H9 (cell line): ENCODE measurements at regions not wholly inside any gene's neighbourhood (a gene's known extent, or its start where the extent isn't known, plus 50 kb on each side); places are given as distances from the start of the nearest gene placed in this dataset.

Experiments used
- DNase-seq: peaks from one replicate; pipeline ENCODE4 v3.0.0-alpha.2; 2017
- H2AFZ ChIP-seq: one replicate; pipeline ENCODE4 v1.6.1; 2013; ENCODE audit warnings: mild to moderate bottlenecking, low read length, control low read depth, moderate library complexity
- H2AK5ac ChIP-seq: 2 replicates; pipeline ENCODE4 v1.6.1; 2013; ENCODE audit warnings: low read length, control low read depth, mixed read lengths; ENCODE audit not compliant: insufficient read length
- H2BK120ac ChIP-seq: one replicate; pipeline ENCODE4 v1.6.1; 2013; ENCODE audit warnings: low read depth, mild to moderate bottlenecking, low read length, control low read depth, inconsistent platforms; ENCODE audit not compliant: poor library complexity, severe bottlenecking
- H2BK12ac ChIP-seq: 2 replicates; pipeline ENCODE4 v1.6.1; 2013; ENCODE audit warnings: low read length, control low read depth, mixed read lengths, low read depth; ENCODE audit not compliant: insufficient read length
- H2BK15ac ChIP-seq: 2 replicates; pipeline ENCODE4 v1.6.1; 2013; ENCODE audit warnings: low read depth, low read length, control low read depth
- H2BK20ac ChIP-seq: one replicate; pipeline ENCODE4 v1.6.1; 2013; ENCODE audit warnings: low read depth, mild to moderate bottlenecking, low read length, control low read depth, inconsistent platforms; ENCODE audit not compliant: poor library complexity, severe bottlenecking
- H2BK5ac ChIP-seq: 2 replicates; pipeline ENCODE4 v1.6.1; 2013; ENCODE audit warnings: low read length, control low read depth, mixed read lengths; ENCODE audit not compliant: insufficient read length
- H3K14ac ChIP-seq: 2 replicates; pipeline ENCODE4 v1.6.1; 2013; ENCODE audit warnings: low read length, control low read depth; ENCODE audit not compliant: insufficient read depth
- H3K18ac ChIP-seq: 2 replicates; pipeline ENCODE4 v1.6.1; 2013; ENCODE audit warnings: low read depth, mild to moderate bottlenecking, mixed read lengths, low read length, control low read depth; ENCODE audit not compliant: insufficient read length
- H3K23ac ChIP-seq: 2 replicates; pipeline ENCODE4 v1.6.1; 2013; ENCODE audit warnings: low read length, control low read depth, mixed read lengths, low read depth; ENCODE audit not compliant: insufficient read length
- H3K23me2 ChIP-seq: 2 replicates; pipeline ENCODE4 v1.6.1; 2013; ENCODE audit warnings: low read depth, mild to moderate bottlenecking, mixed read lengths, low read length, control low read depth; ENCODE audit not compliant: insufficient read length, poor library complexity, severe bottlenecking
- H3K27ac ChIP-seq: 2 replicates; pipeline ENCODE4 v1.5.1; 2013; ENCODE audit warnings: low read length, control low read depth, mixed read lengths, low read depth; ENCODE audit not compliant: insufficient read length
- H3K27me3 ChIP-seq: 2 replicates; pipeline ENCODE4 v1.6.1; 2013; ENCODE audit warnings: low read length, control low read depth, inconsistent platforms; ENCODE audit not compliant: insufficient read depth
- H3K4ac ChIP-seq: 2 replicates; pipeline ENCODE4 v1.6.1; 2013; ENCODE audit warnings: low read depth, mild to moderate bottlenecking, control low read depth, inconsistent platforms, low read length, moderate library complexity
- H3K4me1 ChIP-seq: 2 replicates; pipeline ENCODE4 v1.6.1; 2013; ENCODE audit warnings: low read length, control low read depth, inconsistent platforms; ENCODE audit not compliant: insufficient read depth
- H3K4me2 ChIP-seq: 2 replicates; pipeline ENCODE4 v1.6.1; 2013; ENCODE audit warnings: low read length, control low read depth, mixed read lengths; ENCODE audit not compliant: insufficient read length, insufficient read depth
- H3K56ac ChIP-seq: 2 replicates; pipeline ENCODE4 v1.6.1; 2013; ENCODE audit warnings: low read depth, mild to moderate bottlenecking, mixed read lengths, low read length, control low read depth; ENCODE audit not compliant: insufficient read length
- H3K79me1 ChIP-seq: 2 replicates; pipeline ENCODE4 v1.6.1; 2013; ENCODE audit warnings: low read depth, mild to moderate bottlenecking, moderate library complexity, low read length, control low read depth, inconsistent platforms; ENCODE audit not compliant: insufficient read depth, poor library complexity, severe bottlenecking
- H3K79me2 ChIP-seq: 2 replicates; pipeline ENCODE4 v1.6.1; 2013; ENCODE audit warnings: low read length, control low read depth, inconsistent platforms; ENCODE audit not compliant: insufficient read depth
- H3K9ac ChIP-seq: 2 replicates; pipeline ENCODE4 v1.6.1; 2013; ENCODE audit warnings: low read length, control low read depth, mixed read lengths; ENCODE audit not compliant: insufficient read length; ENCODE audit errors: extremely low read depth
- H3K9me3 ChIP-seq: one replicate; pipeline ENCODE4 v1.6.1; 2013; ENCODE audit warnings: low read depth, low read length, inconsistent platforms; ENCODE audit not compliant: control insufficient read depth
- H3T11ph ChIP-seq: one replicate; pipeline ENCODE4 v1.6.1; 2013; ENCODE audit warnings: mild to moderate bottlenecking, low read length, control low read depth, inconsistent platforms
- H4K20me1 ChIP-seq: one replicate; pipeline ENCODE4 v1.6.1; 2013; ENCODE audit not compliant: control insufficient read depth, insufficient read length, insufficient read depth
- H4K5ac ChIP-seq: 2 replicates; pipeline ENCODE4 v1.6.1; 2013; ENCODE audit warnings: low read depth, mild to moderate bottlenecking, mixed read lengths, low read length, control low read depth; ENCODE audit not compliant: insufficient read length
- H4K8ac ChIP-seq: replicated peaks from 2 replicates; pipeline ENCODE4 v1.6.1; 2013; ENCODE audit warnings: low read length, control low read depth, mixed read lengths, low read depth; ENCODE audit not compliant: insufficient read length
- H4K91ac ChIP-seq: 2 replicates; pipeline ENCODE4 v1.6.1; 2013; ENCODE audit warnings: low read depth, mild to moderate bottlenecking, moderate library complexity, mixed read lengths, low read length, control low read depth; ENCODE audit not compliant: insufficient read length
- H3K27ac Mint-ChIP-seq, 3 experiments: 2 replicates in 2 of 3; 3 replicates in 1 of 3; pipeline ENCODE4 v1.8.0; 2020 to 2021; ENCODE audit warnings: mixed read lengths in 3 of 3, mild to moderate bottlenecking in 1 of 3, moderate library complexity in 1 of 3
- H3K27me3 Mint-ChIP-seq: 2 replicates; pipeline ENCODE4 v1.8.0; 2021; ENCODE audit warnings: low read depth, mild to moderate bottlenecking, moderate library complexity, mixed read lengths
- H3K36me3 Mint-ChIP-seq, 3 experiments: 2 replicates in 2 of 3; 3 replicates in 1 of 3; pipeline ENCODE4 v1.8.0; 2020 to 2021; ENCODE audit warnings: low read depth in 3 of 3, mixed read lengths in 3 of 3; ENCODE audit not compliant: insufficient read depth in 1 of 3
- H3K4me1 Mint-ChIP-seq, 2 experiments: 2 replicates each; pipeline ENCODE4 v1.8.0; 2020; ENCODE audit warnings: mixed read lengths in 2 of 2
- H3K4me3 Mint-ChIP-seq, 2 experiments: 2 replicates in 1 of 2; 3 replicates in 1 of 2; pipeline ENCODE4 v1.8.0; 2020 to 2021; ENCODE audit warnings: mild to moderate bottlenecking in 2 of 2, mixed read lengths in 2 of 2, moderate library complexity in 1 of 2
- H3K9me3 Mint-ChIP-seq, 2 experiments: 2 replicates in 1 of 2; 3 replicates in 1 of 2; pipeline ENCODE4 v1.8.0; 2020; ENCODE audit warnings: mild to moderate bottlenecking in 2 of 2, mixed read lengths in 2 of 2, moderate library complexity in 1 of 2
- WGBS: extraction: QIAGEN DNeasy Blood & Tissue Kit; methylation state at CpG from one replicate; pipeline ENCODE4 v1.1.7; 2013; ENCODE audit warnings: missing lambda C conversion rate, low lambda C conversion rate, mixed read lengths; ENCODE audit not compliant: insufficient read length; ENCODE audit errors: extremely low coverage; 5-methylcytosine and 5-hydroxymethylcytosine counted together
- TF ChIP-seq, protein P1 (sequence below): fragments of 200-600 bp; sonication (generic); conservative IDR thresholded peaks from 3 replicates; pipeline ENCODE4 v1.8.0; 2021; ENCODE audit warnings: antibody characterized with exemption, mild to moderate bottlenecking

DNA sequence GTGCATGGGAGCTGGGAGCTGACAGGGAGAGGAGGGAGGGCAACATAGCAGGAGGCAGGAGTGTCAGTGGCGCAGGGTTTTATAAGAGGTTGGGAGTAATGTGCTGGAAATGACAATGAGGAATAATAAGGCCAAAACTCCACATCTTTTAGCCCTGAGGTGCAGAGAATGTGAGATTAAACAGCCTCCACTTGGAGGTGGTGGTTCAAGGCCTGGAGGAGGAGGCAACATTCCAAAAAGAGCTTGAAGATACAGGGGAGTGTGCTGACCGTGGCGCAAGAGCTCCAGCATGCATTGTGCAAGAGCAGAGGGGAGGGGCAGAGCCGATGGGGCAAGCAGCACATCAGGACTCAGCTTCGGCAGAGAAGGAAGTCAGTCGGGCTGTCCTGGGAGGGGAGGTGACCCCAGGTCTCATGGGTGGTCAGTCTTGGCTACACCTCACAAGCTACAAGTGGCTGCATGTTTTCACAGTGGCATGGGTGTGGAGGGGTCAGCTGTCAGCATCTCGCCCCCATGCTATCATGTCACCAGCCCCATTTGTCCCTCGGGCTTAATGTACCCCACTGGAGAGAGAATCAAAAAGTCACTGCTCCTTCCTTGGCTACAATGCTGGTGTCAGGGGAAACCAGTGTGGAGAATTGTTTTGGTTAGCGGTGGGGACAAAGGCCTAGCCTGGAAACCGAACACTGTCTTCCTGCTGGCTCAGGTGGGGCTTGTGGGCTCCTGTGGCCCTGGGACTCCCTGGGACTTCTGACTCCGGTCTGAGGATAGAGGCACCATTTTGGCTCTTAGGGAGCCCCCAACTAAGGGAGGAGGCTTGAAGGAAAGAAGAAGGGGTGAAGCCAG is 208.0 kb downstream of the ZFP36L2 start:
- Histone ChIP-seq H3K56ac (no peak overlapping the region), H3K27ac (no peak overlapping the region), H2BK12ac (no peak overlapping the region), H3K9ac (no peak overlapping the region), H3K23ac (no peak overlapping the region), H3K9me3 (no peaks in the 10 kb centered on the region), H2BK5ac (no peak overlapping the region), H2BK20ac (no peak overlapping the region), H4K8ac (no peak overlapping the region), H2BK15ac (no peak overlapping the region), H4K5ac (no peak overlapping the region), H3K18ac (no peak overlapping the region), H3K23me2 (no peaks in the 10 kb centered on the region), H2AK5ac (no peak overlapping the region), H2BK120ac (no peak overlapping the region), H4K91ac (no peak overlapping the region), H3K4me1 (peaks cover 4% of the 10 kb centered on the region), H3T11ph (no peak overlapping the region), H3K4ac (no peak overlapping the region), H3K79me1 (no peaks in the 10 kb centered on the region), H4K20me1 (no peaks in the 10 kb centered on the region), H3K79me2 (no peaks in the 10 kb centered on the region), H2AFZ (no peak overlapping the region), H3K4me2 (no peak overlapping the region), H3K14ac (no peak overlapping the region; the same call in 1 of the 2 replicates), H3K27me3 (no peaks in the 10 kb centered on the region)
- Mint-ChIP-seq H3K9me3 (peaks cover 17% of the 10 kb centered on the region in 2 experiments), H3K27me3 (peaks cover 3% of the 10 kb centered on the region; the same call in 1 of the 2 replicates), H3K36me3 (peaks cover 0 to 5% (median 4%) of the 10 kb centered on the region in 3 experiments; a peak in 5 of 7 replicates), H3K4me3 (no peak overlapping the region), H3K4me1 (peaks cover 14 to 21% of the 10 kb centered on the region in 2 experiments), H3K27ac (peak overlapping the region in 2 of 3 experiments; percentile 5 to 62; a peak in 1 of 7 replicates)
- no peak for DNase-seq
- TF ChIP-seq, protein P1, sequence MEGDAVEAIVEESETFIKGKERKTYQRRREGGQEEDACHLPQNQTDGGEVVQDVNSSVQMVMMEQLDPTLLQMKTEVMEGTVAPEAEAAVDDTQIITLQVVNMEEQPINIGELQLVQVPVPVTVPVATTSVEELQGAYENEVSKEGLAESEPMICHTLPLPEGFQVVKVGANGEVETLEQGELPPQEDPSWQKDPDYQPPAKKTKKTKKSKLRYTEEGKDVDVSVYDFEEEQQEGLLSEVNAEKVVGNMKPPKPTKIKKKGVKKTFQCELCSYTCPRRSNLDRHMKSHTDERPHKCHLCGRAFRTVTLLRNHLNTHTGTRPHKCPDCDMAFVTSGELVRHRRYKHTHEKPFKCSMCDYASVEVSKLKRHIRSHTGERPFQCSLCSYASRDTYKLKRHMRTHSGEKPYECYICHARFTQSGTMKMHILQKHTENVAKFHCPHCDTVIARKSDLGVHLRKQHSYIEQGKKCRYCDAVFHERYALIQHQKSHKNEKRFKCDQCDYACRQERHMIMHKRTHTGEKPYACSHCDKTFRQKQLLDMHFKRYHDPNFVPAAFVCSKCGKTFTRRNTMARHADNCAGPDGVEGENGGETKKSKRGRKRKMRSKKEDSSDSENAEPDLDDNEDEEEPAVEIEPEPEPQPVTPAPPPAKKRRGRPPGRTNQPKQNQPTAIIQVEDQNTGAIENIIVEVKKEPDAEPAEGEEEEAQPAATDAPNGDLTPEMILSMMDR = no peak
- WGBS = no CpG with 5 or more reads among the region's 11 CpGs
